Inferior parietal cortex (tissue), 1 donor: ENCODE measurements at regions not wholly inside any gene's neighbourhood (a gene's known extent, or its start where the extent isn't known, plus 50 kb on each side); places are given as distances from the start of the nearest gene placed in this dataset.

ENCODE experiments used
- DNase-seq: peaks from one replicate; pipeline ENCODE4 v3.0.0-alpha.2; 2016; ENCODE audit errors: extremely low spot score

- DNase-seq: no peak
Observed at GRCh38 chr1:229760478-229760996, 134.5 kb downstream of the URB2 start.

GRCh38 chr1:229762891-229763290, 136.8 kb downstream of the URB2 start:
- no peak for DNase-seq

DNA sequence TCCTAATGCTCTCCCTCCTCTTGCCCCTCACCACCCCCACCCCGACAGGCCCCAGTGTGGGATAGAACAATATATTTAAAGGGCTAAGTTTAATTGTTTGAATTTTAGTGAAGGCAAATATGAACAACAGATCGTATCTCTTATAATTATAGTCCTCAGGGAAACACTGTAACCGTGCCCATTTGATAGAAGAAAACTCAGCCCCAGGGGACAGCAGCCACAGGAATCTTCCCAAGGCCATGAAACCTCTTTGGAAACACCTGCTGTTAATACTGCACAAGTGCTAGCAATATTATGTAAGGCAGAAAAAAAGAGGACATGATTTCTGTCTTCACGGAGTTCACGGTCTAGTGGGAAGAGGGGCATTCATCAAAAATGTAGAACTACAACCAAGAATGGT, 142.2 kb downstream of the URB2 start:
- DNase-seq: no peak

- DNase-seq: no peak
Observed at GRCh38 chr1:229769006-229769405, 143.0 kb downstream of the URB2 start.

DNA sequence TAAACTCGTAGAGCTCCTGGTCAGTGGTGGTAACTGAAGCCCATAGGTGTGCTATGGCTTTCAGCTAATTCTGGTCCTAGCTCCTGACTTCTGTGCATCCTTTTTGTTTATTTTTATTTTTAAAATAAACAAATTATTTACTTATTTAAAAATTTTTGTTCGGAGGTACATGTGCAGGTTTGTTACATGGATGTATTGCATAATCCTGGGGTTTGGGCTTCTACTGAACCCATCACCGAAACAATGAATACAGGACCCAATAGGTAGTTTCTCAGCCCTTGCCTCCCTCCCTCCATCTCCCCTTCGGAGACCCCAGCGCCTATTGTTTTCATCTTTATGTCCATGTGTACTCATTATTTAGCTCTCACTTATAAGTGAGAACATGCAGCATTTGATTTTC, 143.8 kb downstream of the URB2 start:
- no peak for DNase-seq

- DNase-seq: no peak
Observed at GRCh38 chr1:229778794-229779193, 152.7 kb downstream of the URB2 start.

DNA sequence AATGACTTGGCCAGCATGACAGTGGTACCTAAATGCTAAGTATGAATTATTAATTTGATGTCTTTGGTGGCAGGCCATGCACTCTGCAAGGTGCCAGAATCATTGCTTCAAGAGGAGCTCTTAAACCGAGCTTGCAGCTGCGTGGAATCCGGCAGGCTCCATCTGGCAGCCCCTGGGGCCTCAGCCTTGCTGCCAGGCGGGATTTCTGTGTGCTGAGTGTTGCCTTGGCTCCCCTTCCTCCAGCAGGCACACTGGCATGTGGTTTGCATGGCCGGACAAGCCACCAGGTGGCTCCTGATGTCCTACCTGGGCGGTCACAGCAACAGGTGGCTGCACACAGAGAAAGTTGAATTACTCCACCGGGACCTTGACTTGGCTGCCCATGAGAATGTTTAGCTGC, 155.4 kb downstream of the URB2 start:
- no peak for DNase-seq

GRCh38 chr1:229782469-229782868, 156.4 kb downstream of the URB2 start:
- DNase-seq: no peak

DNA sequence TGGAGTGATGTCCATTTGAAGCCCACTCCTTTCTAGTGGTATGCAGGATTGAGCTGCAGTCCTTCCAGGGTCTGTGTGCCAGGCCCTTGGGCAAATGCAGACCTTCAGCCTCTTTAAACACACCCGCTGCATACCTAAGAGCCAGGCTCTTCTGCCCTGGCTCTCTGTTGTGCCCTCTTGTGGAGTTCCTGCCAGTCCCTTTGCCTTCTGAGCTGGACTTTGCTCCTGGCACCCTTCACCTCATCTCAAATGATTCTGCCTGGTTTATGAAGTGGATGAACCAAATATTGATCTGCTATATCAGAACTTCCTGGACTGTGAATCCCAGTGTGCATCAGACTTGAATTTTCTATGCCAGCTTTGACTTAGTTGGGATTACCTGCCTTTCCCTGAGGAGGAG, 158.8 kb downstream of the URB2 start:
- no peak for DNase-seq

DNA sequence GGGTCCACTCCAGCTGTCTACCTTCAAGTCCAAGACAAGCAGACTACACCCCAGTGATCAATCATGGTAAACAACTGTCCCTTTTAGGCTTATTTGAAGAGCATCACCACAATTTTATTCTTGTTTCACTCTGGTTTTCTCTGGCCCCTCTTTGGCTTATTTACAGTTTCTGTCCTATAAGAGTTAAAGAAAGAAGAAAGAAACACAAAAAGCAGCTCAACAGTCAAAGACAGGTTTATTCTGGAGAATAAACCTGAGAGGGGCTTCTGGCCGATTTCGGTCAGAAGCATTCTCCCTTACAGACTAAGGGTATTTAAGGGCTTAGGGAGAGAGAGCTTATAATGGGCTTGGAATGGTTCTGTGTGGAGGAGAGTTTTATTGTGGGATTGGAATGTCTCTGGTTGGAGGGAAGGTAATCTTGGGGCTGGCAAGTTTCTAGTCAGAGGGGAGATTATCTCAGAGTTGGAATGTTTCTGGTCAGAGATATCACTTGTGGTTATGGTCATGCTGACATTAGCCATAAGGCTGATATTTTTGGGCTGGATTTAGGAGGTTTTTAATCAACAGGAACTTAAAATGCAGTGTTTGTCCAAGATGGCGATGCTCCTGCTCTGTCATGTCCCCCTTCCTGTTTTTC, 161.0 kb downstream of the URB2 start:
- DNase-seq: no peak

- no peak for DNase-seq
Observed at GRCh38 chr1:229788004-229788403, 162.0 kb downstream of the URB2 start.

DNA sequence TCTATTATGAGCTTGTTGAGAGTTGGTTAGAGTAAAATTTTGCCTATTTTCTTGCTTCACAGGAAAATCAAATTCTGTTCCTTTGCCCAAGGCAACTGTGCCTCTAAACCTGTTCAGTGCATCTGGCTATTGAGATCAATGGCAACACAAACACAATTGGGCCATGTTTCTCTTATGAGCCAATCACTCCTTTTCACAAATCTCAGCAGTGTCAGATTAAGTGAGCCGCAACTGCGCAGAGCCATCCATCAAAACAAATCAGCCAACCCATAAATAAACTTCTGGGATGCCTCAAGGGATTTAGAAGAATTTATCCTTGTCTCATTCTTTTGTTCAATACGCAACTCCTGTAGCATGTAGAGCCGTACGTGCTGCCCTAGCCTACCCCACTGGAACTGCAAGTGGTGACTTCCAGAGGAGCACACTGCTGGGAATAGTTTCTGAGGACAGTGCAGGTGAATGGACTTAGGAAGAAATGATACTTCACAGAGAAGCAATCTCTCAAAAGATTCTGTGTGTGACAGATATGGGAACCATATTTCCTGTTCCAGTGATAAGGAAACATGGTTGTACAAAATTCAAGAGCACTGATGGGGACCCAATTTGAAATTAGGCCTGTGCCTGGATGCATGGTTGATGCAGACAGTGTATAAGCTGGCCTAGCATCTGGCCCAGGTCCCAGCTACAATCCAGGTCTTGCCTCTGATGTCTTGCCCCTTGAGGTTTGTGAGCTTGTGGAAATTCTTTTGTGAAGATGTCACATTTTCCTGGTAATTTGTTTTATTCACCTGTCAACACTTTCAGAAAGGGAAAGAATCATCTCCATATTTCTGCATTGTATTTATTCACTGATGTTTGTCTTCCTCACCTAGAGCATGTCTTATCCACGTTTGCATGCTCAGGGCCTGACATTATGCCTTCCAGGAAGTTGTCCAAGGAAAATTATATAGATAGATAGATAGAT, 166.2 kb downstream of the URB2 start:
- DNase-seq: no peak

DNA sequence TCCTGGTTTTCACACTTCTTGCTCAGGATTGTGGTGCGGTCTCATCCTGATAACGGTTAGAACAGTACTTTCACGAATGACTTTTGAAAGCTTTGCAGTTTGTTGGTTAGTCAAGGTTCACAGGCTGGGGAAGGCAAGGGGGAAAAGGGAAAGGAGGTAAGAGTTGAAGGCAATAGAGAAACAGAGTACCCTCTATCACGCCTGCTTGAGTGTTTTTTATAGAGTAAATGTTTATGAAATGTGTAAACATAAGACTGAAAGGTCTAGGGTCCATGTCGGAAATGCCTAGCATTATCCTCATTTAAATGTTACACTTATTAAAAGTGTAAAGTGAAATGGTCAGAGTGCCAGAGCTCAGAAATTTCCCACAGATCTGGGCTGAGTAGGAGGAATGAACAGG, 167.4 kb downstream of the URB2 start:
- DNase-seq: no peak

DNA sequence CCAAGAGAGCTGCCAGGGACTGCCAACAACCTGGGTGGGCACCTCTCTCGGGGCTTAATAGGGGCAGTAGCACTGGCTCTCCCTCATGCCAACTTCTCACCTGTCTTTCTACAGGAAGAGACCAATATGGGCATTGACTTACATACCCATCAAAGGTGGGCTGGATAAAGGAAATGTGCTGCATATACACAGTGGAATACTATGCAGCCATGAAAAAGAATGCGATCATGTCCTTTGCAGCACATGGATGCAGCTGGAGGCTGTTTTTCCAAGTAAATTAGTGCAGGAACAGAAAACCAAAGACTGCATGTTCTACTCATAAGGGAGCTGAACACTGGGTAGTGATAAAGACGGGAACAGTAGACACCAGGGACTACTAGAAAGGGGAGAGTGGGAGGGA, 172.5 kb downstream of the URB2 start:
- DNase-seq: no peak

DNA sequence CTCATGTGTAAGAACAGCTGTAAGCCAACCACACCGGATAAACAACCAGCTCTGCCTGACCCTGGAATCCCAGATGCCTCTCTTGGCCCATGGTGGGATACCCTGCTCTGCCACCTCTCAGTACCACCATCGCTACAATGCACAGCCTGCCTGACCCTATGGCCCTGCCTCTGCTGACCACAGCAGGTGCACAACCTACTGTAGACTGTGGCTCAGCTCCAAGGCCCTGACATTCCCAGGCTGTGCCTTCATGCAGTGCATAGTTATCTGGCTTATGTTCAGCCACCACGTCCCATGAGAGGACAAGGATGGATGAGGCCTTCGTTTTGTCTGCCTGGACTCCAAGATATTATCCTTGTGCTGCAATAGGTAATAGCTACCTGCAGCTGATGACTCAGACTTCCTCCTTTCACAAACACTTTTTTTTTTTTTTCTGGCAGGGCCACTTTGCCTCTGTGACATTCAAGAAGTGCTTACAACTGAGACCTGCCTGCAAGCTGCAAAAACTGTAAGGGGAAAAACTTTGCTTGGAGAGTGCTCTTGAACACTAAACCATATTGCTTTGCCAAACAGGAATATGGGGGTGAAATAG, 177.7 kb downstream of the URB2 start:
- no peak for DNase-seq

DNA sequence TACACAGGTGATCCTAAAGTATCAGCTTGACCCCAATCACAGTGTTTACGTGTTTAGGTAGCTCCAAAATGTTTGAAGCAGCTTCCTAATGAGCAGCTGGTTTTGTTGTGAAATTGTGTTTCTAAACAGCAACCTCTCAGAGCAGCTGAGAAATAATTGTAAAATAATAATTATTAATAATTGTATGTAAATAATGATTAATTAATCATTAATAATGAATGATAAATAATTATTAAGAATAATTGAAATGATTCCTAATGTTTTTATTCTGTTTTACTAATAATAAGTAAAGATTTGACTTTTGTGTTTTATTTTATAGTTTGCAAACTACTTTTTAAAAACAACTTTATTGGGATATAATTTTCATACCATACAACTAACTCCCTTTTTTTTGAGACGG, 182.2 kb downstream of the URB2 start:
- DNase-seq: no peak

- DNase-seq: no peak
Observed at GRCh38 chr1:229810140-229810539, 184.1 kb downstream of the URB2 start.

DNA sequence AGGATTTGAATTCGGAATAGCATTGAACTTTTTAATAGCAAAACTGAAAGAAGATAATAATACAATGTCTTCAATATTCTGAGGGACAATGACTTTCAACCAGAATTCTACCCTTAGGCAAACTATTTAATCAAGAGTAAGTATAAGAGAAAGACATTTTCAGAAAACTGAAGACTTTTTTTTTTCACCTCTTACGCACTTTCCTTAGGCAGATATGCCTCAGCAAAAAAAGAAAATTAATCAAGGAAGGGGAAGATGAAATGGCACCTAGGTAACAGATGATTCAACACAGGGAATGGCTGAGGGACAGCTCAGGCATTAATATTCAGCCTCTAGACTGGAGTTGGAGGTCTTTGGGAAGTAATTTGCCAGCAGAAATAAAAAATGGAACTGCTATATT, 184.9 kb downstream of the URB2 start:
- no peak for DNase-seq

GRCh38 chr1:229812148-229812547, 186.1 kb downstream of the URB2 start:
- DNase-seq: no peak

GRCh38 chr1:229812693-229813092, 186.6 kb downstream of the URB2 start:
- DNase-seq: no peak

DNA sequence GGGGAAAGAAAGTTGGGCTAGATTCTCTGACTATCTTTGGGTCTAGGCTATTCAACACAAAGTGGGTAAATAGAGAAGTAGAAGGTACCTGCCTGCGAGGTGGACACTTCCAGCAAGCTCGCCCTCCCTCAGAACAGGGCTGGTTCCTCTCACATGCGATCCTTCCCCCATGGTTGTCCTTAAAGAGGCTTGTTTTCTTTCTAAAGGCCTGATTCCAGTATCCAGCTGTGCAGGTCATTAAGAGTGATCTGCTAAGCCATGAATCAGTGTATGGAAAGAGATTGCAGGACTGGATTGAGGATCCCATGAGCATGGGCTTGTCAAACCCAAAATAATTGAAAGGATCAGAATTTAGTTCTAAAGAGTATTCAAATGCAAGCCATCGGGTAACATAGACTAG, 189.0 kb downstream of the URB2 start:
- DNase-seq: no peak

DNA sequence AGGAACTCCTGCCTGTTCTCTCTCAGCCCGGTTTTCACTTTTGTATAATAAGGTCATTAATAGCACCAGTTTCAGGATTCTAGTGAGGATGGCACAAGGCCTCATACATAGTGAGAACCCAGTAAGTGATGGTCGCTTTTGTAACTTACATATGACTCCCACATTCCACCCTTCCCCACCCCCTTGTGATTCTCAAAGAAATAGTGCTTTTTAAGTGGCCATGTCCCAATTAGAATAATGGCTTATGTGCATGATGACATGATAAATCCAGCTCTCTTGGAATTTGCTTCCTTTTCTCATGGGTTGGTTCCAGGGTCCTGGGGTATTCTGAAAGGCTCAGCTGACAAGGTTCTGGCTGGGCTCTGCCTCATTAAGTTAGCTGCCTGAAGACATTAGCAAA, 189.9 kb downstream of the URB2 start:
- no peak for DNase-seq

GRCh38 chr1:229817936-229818335, 191.9 kb downstream of the URB2 start:
- no peak for DNase-seq
